RWPE2 (cell line): ENCODE measurements at regions not wholly inside any gene's neighbourhood (a gene's known extent, or its start where the extent isn't known, plus 50 kb on each side); places are given as distances from the start of the nearest gene placed in this dataset.

ENCODE experiments used
- ATAC-seq: fragments of 200-7000 bp; cut with Tn5 transposase; 3 replicates; pipeline ENCODE4 v1.9.1; 2021; ENCODE audit warnings: low read depth
- DNase-seq: peaks from one replicate; pipeline ENCODE4 v3.0.0-alpha.2; 2020; ENCODE audit warnings: low spot score
- H3K27ac ChIP-seq: fragments of 450-650 bp; 2 replicates; pipeline ENCODE4 v1.5.1; 2017; ENCODE audit warnings: mild to moderate bottlenecking; ENCODE audit not compliant: poor library complexity, severe bottlenecking
- H3K27me3 ChIP-seq: fragments of 250-450 bp; sonication (Bioruptor Pico); 2 replicates; pipeline ENCODE4 v1.5.1; 2021; ENCODE audit warnings: mild to moderate bottlenecking, moderate library complexity; ENCODE audit not compliant: insufficient read depth, poor library complexity, severe bottlenecking
- H3K36me3 ChIP-seq: fragments of 250-450 bp; sonication (Bioruptor Pico); 2 replicates; pipeline ENCODE4 v1.5.1; 2020; ENCODE audit warnings: low read depth, mild to moderate bottlenecking, moderate library complexity
- H3K4me1 ChIP-seq: fragments of 250-450 bp; sonication (Bioruptor Pico); 2 replicates; pipeline ENCODE4 v1.5.1; 2021; ENCODE audit warnings: mild to moderate bottlenecking, moderate library complexity; ENCODE audit not compliant: insufficient read depth, poor library complexity, severe bottlenecking
- H3K4me3 ChIP-seq: fragments of 250-450 bp; sonication (Bioruptor Pico); 2 replicates; pipeline ENCODE4 v1.5.1; 2021; ENCODE audit warnings: mild to moderate bottlenecking, moderate library complexity; ENCODE audit not compliant: severe bottlenecking
- H3K9me3 ChIP-seq: fragments of 250-450 bp; sonication (Bioruptor Pico); 2 replicates; pipeline ENCODE4 v1.5.1; 2021; ENCODE audit warnings: mild to moderate bottlenecking, moderate library complexity; ENCODE audit not compliant: severe bottlenecking
- CTCF ChIP-seq: fragments of 450-650 bp; IDR thresholded peaks from one replicate; pipeline ENCODE4 v1.5.1; 2017; ENCODE audit warnings: mild to moderate bottlenecking, moderate library complexity; ENCODE audit not compliant: poor library complexity, severe bottlenecking

- no peak for ATAC-seq
- H3K4me3 ChIP-seq, result no peak overlapping the region
- peaks cover 93% of the 10 kb centered on the region for H3K27me3 ChIP-seq
- no peak overlapping the region for H3K27ac ChIP-seq
- no peaks in the 10 kb centered on the region for H3K9me3 ChIP-seq
- TF ChIP-seq CTCF, result no peak
- H3K36me3 ChIP-seq, result no peaks in the 10 kb centered on the region
- DNase-seq, result no peak
- no peaks in the 10 kb centered on the region for H3K4me1 ChIP-seq
Observed at GRCh38 chr15:37636736-37637135, 297.7 kb upstream of the TMCO5A start.

- ATAC-seq, result no peak
Observed at GRCh38 chr15:37638116-37638515, 296.3 kb upstream of the TMCO5A start.

GRCh38 chr15:37638691-37639090, 295.7 kb upstream of the TMCO5A start:
- DNase-seq (no peak), ATAC-seq (no peak)
- H3K4me3 ChIP-seq, result no peak overlapping the region

More at GRCh38 chr15:37638116-37638515, 296.3 kb upstream of the TMCO5A start:
- Histone ChIP-seq H3K4me3 (no peak overlapping the region), H3K4me1 (no peaks in the 10 kb centered on the region), H3K36me3 (no peaks in the 10 kb centered on the region), H3K27me3 (peaks cover 87% of the 10 kb centered on the region), H3K27ac (no peak overlapping the region), H3K9me3 (no peaks in the 10 kb centered on the region)
- no peak for DNase-seq
- no peak for TF ChIP-seq CTCF

GRCh38 chr15:37652646-37653417, 281.6 kb upstream of the TMCO5A start:
- no peak for TF ChIP-seq CTCF
- DNase-seq (no peak), ATAC-seq (no peak)
- Histone ChIP-seq H3K9me3 (peaks cover 11% of the 10 kb centered on the region), H3K4me3 (no peak overlapping the region), H3K36me3 (no peaks in the 10 kb centered on the region), H3K27ac (no peak overlapping the region), H3K27me3 (peaks cover 8% of the 10 kb centered on the region), H3K4me1 (no peaks in the 10 kb centered on the region)

More at GRCh38 chr15:37638691-37639090, 295.7 kb upstream of the TMCO5A start:
- H3K4me1 ChIP-seq, result no peaks in the 10 kb centered on the region
- H3K9me3 ChIP-seq, result no peaks in the 10 kb centered on the region
- peaks cover 82% of the 10 kb centered on the region for H3K27me3 ChIP-seq
- no peak overlapping the region for H3K27ac ChIP-seq
- TF ChIP-seq CTCF, result no peak
- H3K36me3 ChIP-seq, result no peaks in the 10 kb centered on the region

- Histone ChIP-seq H3K4me3 (no peak overlapping the region), H3K27me3 (peaks cover 39% of the 10 kb centered on the region), H3K36me3 (no peaks in the 10 kb centered on the region), H3K4me1 (no peaks in the 10 kb centered on the region), H3K9me3 (no peaks in the 10 kb centered on the region), H3K27ac (no peak overlapping the region)
- no peak for ATAC-seq
- DNase-seq, result no peak
- no peak for TF ChIP-seq CTCF
Observed at GRCh38 chr15:37678124-37678523, 256.3 kb upstream of the TMCO5A start.
